Breast epithelium (tissue), 3 donors: ENCODE measurements at regions not wholly inside any gene's neighbourhood (a gene's known extent, or its start where the extent isn't known, plus 50 kb on each side); places are given as distances from the start of the nearest gene placed in this dataset.

Experiments
- POLR2A ChIP-seq: fragments of 450-650 bp; IDR thresholded peaks from one replicate; pipeline ENCODE4 v1.6.1; 2016; ENCODE audit warnings: antibody characterized with exemption, mild to moderate bottlenecking, moderate library complexity
- TF ChIP-seq, protein P1 (sequence below), 3 donors: fragments of 450-650 bp; IDR thresholded peaks; one replicate each; pipeline ENCODE4 v1.5.1; 2016 to 2017; ENCODE audit warnings: antibody characterized with exemption in 3 of 3, mild to moderate bottlenecking in 3 of 3, moderate library complexity in 3 of 3

DNA sequence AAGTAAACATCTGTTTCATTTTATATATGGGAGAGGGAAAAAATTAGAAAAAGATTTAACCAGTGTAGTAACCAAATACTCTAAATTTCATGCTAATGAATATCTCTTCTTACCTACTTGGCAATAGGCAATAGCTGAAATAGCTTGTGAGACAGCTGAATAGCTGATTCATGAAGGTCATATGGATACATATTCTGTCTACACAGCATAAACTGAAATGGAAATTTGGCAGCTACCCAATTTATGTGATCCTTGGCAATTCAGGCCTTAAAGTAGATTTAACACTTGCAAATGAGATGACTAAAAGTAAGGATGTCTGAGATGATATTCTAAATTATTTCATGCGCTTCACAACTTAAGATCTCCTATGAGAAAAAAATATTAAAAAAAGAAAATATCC lies 261.2 kb upstream of the SEMA3A start:
- TF ChIP-seq, protein P1, sequence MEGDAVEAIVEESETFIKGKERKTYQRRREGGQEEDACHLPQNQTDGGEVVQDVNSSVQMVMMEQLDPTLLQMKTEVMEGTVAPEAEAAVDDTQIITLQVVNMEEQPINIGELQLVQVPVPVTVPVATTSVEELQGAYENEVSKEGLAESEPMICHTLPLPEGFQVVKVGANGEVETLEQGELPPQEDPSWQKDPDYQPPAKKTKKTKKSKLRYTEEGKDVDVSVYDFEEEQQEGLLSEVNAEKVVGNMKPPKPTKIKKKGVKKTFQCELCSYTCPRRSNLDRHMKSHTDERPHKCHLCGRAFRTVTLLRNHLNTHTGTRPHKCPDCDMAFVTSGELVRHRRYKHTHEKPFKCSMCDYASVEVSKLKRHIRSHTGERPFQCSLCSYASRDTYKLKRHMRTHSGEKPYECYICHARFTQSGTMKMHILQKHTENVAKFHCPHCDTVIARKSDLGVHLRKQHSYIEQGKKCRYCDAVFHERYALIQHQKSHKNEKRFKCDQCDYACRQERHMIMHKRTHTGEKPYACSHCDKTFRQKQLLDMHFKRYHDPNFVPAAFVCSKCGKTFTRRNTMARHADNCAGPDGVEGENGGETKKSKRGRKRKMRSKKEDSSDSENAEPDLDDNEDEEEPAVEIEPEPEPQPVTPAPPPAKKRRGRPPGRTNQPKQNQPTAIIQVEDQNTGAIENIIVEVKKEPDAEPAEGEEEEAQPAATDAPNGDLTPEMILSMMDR (IDR thresholded peaks at IDR 0.05) = no peak
- no peak for TF ChIP-seq POLR2A
